ENCODE measurements at regions not wholly inside any gene's neighbourhood (a gene's known extent, or its start where the extent isn't known, plus 50 kb on each side); places are given as distances from the start of the nearest gene placed in this dataset.

DNA sequence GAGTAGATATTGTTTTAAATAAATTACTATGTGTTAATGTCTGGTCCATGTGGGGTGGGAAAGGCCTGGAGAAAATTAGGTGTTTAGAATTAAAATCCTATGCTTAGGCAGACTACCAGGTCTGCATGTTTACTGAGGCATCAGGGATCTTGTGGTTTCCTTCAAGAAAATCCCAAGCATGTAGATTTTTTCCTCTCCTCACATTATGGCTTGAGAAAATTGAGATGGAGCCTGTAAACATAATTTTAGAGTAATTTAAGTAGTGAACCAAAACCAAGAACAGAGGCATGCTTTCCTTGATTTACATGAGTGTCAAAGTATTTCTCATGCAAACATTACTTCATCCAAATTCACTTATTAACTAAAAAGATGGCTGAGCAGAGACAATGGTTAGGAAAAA, 823.7 kb downstream of the AACS start:
- SMC1A ChIA-PET (ENCODE audit: uncharacterized antibody, unreplicated experiment), result no interaction called here
- CTCF ChIA-PET, result no interaction called here
- no peaks in the 10 kb centered on the region for H3K79me2 ChIP-seq (ENCODE audit: control insufficient read depth, insufficient read depth, low read length)
- FAIRE-seq (no peak), ATAC-seq (no peak), DNase-seq (ENCODE audit: low read depth, low spot score) (no peak)
- POLR2A ChIA-PET, result no interaction called here
- no peaks in the 10 kb centered on the region for H4K20me1 ChIP-seq (ENCODE audit: control insufficient read depth, insufficient read depth)
- no TSS peak for BruUV-seq (replicated peaks)
- H3K4me2 ChIP-seq (ENCODE audit: control insufficient read depth, insufficient read depth), result no peak overlapping the region
- no peaks in the 10 kb centered on the region for H3K4me1 ChIP-seq (ENCODE audit: control insufficient read depth, insufficient read depth, low read length)
- H3K9me3 ChIP-seq (replicated peaks; ENCODE audit: control insufficient read depth, insufficient read depth, low read length), result no peaks in the 10 kb centered on the region
- no peak overlapping the region for H3K4me3 ChIP-seq
- in situ Hi-C loops (cut with MboI), result no loop called here
- no peak overlapping the region for H3K27ac ChIP-seq (ENCODE audit: control insufficient read depth, insufficient read depth)
- RAD21 ChIA-PET (ENCODE audit: unreplicated experiment), result no interaction called here
- no peaks in the 10 kb centered on the region for H3K27me3 ChIP-seq (replicated peaks in 1 of 2; ENCODE audit: control insufficient read depth in 2 of 2, insufficient read depth in 2 of 2, low read length in 1 of 2)
- intact Hi-C loops (cut with micrococcal nuclease; ENCODE audit: unreplicated experiment), result no loop called here
- no peak overlapping the region for H3K9ac ChIP-seq (ENCODE audit: control insufficient read depth, insufficient read depth, low read length)
- H2AFZ ChIP-seq (ENCODE audit: control insufficient read depth, low read depth, low read length), result no peak overlapping the region
- H3K36me3 ChIP-seq (ENCODE audit: control insufficient read depth in 2 of 2, insufficient read depth in 2 of 2, low read length in 1 of 2), result no peaks in the 10 kb centered on the region
- TF ChIP-seq CHD4 (IDR thresholded peaks at IDR 0.05) (no peak), EED (IDR thresholded peaks at IDR 0.05; ENCODE audit: low read depth) (no peak), FOS (IDR thresholded peaks at IDR 0.05; ENCODE audit: borderline replicate concordance, extremely low read depth, insufficient read length) (no peak), SPI1 (IDR thresholded peaks at IDR 0.05; ENCODE audit: borderline replicate concordance, insufficient read depth, low read depth, low read length) (no peak), POU2F2 (IDR thresholded peaks at IDR 0.05; ENCODE audit: borderline replicate concordance, low read depth, low read length) (no peak), HDAC6 (IDR thresholded peaks at IDR 0.05; ENCODE audit: unreplicated experiment) (no peak), NBN (IDR thresholded peaks at IDR 0.05) (no peak), ZNF384 (IDR thresholded peaks at IDR 0.05; ENCODE audit: borderline replicate concordance, low read depth, low read length) (no peak), KDM1A (IDR thresholded peaks at IDR 0.05; ENCODE audit: borderline replicate concordance) (no peak)
- TF ChIP-seq, protein P1, sequence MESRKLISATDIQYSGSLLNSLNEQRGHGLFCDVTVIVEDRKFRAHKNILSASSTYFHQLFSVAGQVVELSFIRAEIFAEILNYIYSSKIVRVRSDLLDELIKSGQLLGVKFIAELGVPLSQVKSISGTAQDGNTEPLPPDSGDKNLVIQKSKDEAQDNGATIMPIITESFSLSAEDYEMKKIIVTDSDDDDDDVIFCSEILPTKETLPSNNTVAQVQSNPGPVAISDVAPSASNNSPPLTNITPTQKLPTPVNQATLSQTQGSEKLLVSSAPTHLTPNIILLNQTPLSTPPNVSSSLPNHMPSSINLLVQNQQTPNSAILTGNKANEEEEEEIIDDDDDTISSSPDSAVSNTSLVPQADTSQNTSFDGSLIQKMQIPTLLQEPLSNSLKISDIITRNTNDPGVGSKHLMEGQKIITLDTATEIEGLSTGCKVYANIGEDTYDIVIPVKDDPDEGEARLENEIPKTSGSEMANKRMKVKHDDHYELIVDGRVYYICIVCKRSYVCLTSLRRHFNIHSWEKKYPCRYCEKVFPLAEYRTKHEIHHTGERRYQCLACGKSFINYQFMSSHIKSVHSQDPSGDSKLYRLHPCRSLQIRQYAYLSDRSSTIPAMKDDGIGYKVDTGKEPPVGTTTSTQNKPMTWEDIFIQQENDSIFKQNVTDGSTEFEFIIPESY (IDR thresholded peaks at IDR 0.05), result no peak
- TF ChIP-seq, protein P2, sequence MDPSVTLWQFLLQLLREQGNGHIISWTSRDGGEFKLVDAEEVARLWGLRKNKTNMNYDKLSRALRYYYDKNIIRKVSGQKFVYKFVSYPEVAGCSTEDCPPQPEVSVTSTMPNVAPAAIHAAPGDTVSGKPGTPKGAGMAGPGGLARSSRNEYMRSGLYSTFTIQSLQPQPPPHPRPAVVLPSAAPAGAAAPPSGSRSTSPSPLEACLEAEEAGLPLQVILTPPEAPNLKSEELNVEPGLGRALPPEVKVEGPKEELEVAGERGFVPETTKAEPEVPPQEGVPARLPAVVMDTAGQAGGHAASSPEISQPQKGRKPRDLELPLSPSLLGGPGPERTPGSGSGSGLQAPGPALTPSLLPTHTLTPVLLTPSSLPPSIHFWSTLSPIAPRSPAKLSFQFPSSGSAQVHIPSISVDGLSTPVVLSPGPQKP (IDR thresholded peaks at IDR 0.05; ENCODE audit: low read depth, low read length), result no peak
- TF ChIP-seq, protein P3, sequence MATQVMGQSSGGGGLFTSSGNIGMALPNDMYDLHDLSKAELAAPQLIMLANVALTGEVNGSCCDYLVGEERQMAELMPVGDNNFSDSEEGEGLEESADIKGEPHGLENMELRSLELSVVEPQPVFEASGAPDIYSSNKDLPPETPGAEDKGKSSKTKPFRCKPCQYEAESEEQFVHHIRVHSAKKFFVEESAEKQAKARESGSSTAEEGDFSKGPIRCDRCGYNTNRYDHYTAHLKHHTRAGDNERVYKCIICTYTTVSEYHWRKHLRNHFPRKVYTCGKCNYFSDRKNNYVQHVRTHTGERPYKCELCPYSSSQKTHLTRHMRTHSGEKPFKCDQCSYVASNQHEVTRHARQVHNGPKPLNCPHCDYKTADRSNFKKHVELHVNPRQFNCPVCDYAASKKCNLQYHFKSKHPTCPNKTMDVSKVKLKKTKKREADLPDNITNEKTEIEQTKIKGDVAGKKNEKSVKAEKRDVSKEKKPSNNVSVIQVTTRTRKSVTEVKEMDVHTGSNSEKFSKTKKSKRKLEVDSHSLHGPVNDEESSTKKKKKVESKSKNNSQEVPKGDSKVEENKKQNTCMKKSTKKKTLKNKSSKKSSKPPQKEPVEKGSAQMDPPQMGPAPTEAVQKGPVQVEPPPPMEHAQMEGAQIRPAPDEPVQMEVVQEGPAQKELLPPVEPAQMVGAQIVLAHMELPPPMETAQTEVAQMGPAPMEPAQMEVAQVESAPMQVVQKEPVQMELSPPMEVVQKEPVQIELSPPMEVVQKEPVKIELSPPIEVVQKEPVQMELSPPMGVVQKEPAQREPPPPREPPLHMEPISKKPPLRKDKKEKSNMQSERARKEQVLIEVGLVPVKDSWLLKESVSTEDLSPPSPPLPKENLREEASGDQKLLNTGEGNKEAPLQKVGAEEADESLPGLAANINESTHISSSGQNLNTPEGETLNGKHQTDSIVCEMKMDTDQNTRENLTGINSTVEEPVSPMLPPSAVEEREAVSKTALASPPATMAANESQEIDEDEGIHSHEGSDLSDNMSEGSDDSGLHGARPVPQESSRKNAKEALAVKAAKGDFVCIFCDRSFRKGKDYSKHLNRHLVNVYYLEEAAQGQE (IDR thresholded peaks at IDR 0.05; ENCODE audit: low read depth, low read length), result no peak
- TF ChIP-seq, protein P4, sequence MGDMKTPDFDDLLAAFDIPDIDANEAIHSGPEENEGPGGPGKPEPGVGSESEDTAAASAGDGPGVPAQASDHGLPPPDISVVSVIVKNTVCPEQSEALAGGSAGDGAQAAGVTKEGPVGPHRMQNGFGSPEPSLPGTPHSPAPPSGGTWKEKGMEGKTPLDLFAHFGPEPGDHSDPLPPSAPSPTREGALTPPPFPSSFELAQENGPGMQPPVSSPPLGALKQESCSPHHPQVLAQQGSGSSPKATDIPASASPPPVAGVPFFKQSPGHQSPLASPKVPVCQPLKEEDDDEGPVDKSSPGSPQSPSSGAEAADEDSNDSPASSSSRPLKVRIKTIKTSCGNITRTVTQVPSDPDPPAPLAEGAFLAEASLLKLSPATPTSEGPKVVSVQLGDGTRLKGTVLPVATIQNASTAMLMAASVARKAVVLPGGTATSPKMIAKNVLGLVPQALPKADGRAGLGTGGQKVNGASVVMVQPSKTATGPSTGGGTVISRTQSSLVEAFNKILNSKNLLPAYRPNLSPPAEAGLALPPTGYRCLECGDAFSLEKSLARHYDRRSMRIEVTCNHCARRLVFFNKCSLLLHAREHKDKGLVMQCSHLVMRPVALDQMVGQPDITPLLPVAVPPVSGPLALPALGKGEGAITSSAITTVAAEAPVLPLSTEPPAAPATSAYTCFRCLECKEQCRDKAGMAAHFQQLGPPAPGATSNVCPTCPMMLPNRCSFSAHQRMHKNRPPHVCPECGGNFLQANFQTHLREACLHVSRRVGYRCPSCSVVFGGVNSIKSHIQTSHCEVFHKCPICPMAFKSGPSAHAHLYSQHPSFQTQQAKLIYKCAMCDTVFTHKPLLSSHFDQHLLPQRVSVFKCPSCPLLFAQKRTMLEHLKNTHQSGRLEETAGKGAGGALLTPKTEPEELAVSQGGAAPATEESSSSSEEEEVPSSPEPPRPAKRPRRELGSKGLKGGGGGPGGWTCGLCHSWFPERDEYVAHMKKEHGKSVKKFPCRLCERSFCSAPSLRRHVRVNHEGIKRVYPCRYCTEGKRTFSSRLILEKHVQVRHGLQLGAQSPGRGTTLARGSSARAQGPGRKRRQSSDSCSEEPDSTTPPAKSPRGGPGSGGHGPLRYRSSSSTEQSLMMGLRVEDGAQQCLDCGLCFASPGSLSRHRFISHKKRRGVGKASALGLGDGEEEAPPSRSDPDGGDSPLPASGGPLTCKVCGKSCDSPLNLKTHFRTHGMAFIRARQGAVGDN (IDR thresholded peaks at IDR 0.05), result no peak
- TF ChIP-seq, protein P5, sequence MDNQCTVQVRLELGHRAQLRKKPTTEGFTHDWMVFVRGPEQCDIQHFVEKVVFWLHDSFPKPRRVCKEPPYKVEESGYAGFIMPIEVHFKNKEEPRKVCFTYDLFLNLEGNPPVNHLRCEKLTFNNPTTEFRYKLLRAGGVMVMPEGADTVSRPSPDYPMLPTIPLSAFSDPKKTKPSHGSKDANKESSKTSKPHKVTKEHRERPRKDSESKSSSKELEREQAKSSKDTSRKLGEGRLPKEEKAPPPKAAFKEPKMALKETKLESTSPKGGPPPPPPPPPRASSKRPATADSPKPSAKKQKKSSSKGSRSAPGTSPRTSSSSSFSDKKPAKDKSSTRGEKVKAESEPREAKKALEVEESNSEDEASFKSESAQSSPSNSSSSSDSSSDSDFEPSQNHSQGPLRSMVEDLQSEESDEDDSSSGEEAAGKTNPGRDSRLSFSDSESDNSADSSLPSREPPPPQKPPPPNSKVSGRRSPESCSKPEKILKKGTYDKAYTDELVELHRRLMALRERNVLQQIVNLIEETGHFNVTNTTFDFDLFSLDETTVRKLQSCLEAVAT (IDR thresholded peaks at IDR 0.05), result no peak
